Fibroblast of villous mesenchyme (primary cell): ENCODE measurements at regions not wholly inside any gene's neighbourhood (a gene's known extent, or its start where the extent isn't known, plus 50 kb on each side); places are given as distances from the start of the nearest gene placed in this dataset.
A peak's percentile ranks its signal among the peaks of the same experiment; 100 is the strongest.

ENCODE experiments used
- DNase-seq: peaks from one replicate; pipeline ENCODE4 v3.0.0-alpha.2; 2010; ENCODE audit warnings: low read depth
- H3K4me3 ChIP-seq: 2 replicates; pipeline ENCODE4 v1.5.1; 2011; ENCODE audit warnings: low read depth, mild to moderate bottlenecking, low read length
- TF ChIP-seq, protein P1 (sequence below): IDR thresholded peaks from 2 replicates; pipeline ENCODE4 v1.5.1; 2012; ENCODE audit warnings: low read depth, mild to moderate bottlenecking, low read length; ENCODE audit not compliant: insufficient read depth

DNA sequence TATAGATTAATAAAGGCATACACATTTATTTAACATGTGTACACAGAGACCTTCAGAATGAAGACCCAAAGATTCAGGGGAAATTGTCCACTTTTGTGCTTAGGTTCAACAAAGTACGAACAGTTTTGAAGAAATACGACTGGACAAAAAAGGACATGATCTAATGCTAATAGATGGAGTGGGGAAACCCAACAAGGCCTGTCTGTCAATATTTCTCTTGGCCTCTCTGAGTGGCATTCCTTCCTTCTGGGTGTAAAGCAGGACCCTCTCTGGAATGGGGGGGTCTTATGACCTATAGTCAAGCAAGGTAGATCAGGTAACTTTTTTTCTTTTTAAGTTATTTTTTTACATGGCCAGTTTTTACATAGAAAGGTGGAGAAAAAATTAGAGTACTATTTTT is 222.3 kb upstream of the IGFBP3 start:
- TF ChIP-seq, protein P1, sequence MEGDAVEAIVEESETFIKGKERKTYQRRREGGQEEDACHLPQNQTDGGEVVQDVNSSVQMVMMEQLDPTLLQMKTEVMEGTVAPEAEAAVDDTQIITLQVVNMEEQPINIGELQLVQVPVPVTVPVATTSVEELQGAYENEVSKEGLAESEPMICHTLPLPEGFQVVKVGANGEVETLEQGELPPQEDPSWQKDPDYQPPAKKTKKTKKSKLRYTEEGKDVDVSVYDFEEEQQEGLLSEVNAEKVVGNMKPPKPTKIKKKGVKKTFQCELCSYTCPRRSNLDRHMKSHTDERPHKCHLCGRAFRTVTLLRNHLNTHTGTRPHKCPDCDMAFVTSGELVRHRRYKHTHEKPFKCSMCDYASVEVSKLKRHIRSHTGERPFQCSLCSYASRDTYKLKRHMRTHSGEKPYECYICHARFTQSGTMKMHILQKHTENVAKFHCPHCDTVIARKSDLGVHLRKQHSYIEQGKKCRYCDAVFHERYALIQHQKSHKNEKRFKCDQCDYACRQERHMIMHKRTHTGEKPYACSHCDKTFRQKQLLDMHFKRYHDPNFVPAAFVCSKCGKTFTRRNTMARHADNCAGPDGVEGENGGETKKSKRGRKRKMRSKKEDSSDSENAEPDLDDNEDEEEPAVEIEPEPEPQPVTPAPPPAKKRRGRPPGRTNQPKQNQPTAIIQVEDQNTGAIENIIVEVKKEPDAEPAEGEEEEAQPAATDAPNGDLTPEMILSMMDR: no peak
- H3K4me3 ChIP-seq: no peak overlapping the region
- no peak for DNase-seq

- peak; percentile 50 for DNase-seq
- no peak overlapping the region for H3K4me3 ChIP-seq
- TF ChIP-seq, protein P1: no peak
These were observed 218.0 kb upstream of the IGFBP3 start for GRCh38 chr7:46139079-46139478.

GRCh38 chr7:46137725-46138124 is 216.7 kb upstream of the IGFBP3 start:
- TF ChIP-seq, protein P1: no peak
- no peak for DNase-seq
- no peak overlapping the region for H3K4me3 ChIP-seq

- no peak overlapping the region for H3K4me3 ChIP-seq
- no peak for DNase-seq
These were observed 214.5 kb upstream of the IGFBP3 start for GRCh38 chr7:46135557-46135956.

GRCh38 chr7:46134795-46135194 is 213.7 kb upstream of the IGFBP3 start:
- no peak overlapping the region for H3K4me3 ChIP-seq
- no peak for DNase-seq
- TF ChIP-seq, protein P1: no peak

More at GRCh38 chr7:46135557-46135956, 214.5 kb upstream of the IGFBP3 start:
- TF ChIP-seq, protein P1: no peak

GRCh38 chr7:46134385-46134784 is 213.3 kb upstream of the IGFBP3 start:
- TF ChIP-seq, protein P1: no peak
- DNase-seq: no peak
- H3K4me3 ChIP-seq: no peak overlapping the region

- TF ChIP-seq, protein P1: no peak
- H3K4me3 ChIP-seq: no peak overlapping the region
- DNase-seq: no peak
These were observed 212.7 kb upstream of the IGFBP3 start for GRCh38 chr7:46133751-46134150.
